ENCODE measurements at regions not wholly inside any gene's neighbourhood (a gene's known extent, or its start where the extent isn't known, plus 50 kb on each side); places are given as distances from the start of the nearest gene placed in this dataset.

- no peak for DNase-seq (ENCODE audit: low read depth in 3 of 3, low spot score in 1 of 3)
Measured at GRCh38 chr13:109374609-109375200, 411.7 kb downstream of the IRS2 start.

GRCh38 chr13:109372666-109373065, 413.7 kb downstream of the IRS2 start:
- DNase-seq (ENCODE audit: low read depth in 3 of 3, low spot score in 1 of 3) = no peak

- no peak for DNase-seq (ENCODE audit: low read depth in 3 of 3, low spot score in 1 of 3)
Measured at GRCh38 chr13:109371066-109371465, 415.3 kb downstream of the IRS2 start.

- DNase-seq (ENCODE audit: low read depth in 3 of 3, low spot score in 1 of 3) = no peak
Measured at GRCh38 chr13:109370496-109370895, 415.9 kb downstream of the IRS2 start.

GRCh38 chr13:109369353-109370052, 416.9 kb downstream of the IRS2 start:
- DNase-seq (ENCODE audit: low read depth in 3 of 3, low spot score in 1 of 3) = no peak

GRCh38 chr13:109368230-109368629, 418.2 kb downstream of the IRS2 start:
- DNase-seq (ENCODE audit: low read depth in 3 of 3, low spot score in 1 of 3) = no peak

- DNase-seq (ENCODE audit: low read depth in 3 of 3, low spot score in 1 of 3) = no peak
Measured at GRCh38 chr13:109366525-109366924, 419.9 kb downstream of the IRS2 start.

GRCh38 chr13:109363431-109363830, 423.0 kb downstream of the IRS2 start:
- DNase-seq (ENCODE audit: low read depth in 3 of 3, low spot score in 1 of 3) = no peak

- DNase-seq (ENCODE audit: low read depth in 3 of 3, low spot score in 1 of 3) = no peak
Measured at GRCh38 chr13:109362616-109363015, 423.8 kb downstream of the IRS2 start.

GRCh38 chr13:109361562-109362289, 424.7 kb downstream of the IRS2 start:
- DNase-seq (ENCODE audit: low read depth in 3 of 3, low spot score in 1 of 3) = no peak

- DNase-seq (ENCODE audit: low read depth in 3 of 3, low spot score in 1 of 3) = no peak
Measured at GRCh38 chr13:109357751-109358471, 428.5 kb downstream of the IRS2 start.

- no peak for DNase-seq (ENCODE audit: low read depth in 3 of 3, low spot score in 1 of 3)
Measured at GRCh38 chr13:109355875-109356434, 430.4 kb downstream of the IRS2 start.

- DNase-seq (ENCODE audit: low read depth in 3 of 3, low spot score in 1 of 3) = no peak
Measured at GRCh38 chr13:109355166-109355565, 431.2 kb downstream of the IRS2 start.

- no peak for DNase-seq (ENCODE audit: low read depth in 3 of 3, low spot score in 1 of 3)
Measured at GRCh38 chr13:109351236-109351635, 435.1 kb downstream of the IRS2 start.

GRCh38 chr13:109348519-109349258, 437.7 kb downstream of the IRS2 start:
- DNase-seq (ENCODE audit: low read depth in 3 of 3, low spot score in 1 of 3) = no peak

- no peak for DNase-seq (ENCODE audit: low read depth in 3 of 3, low spot score in 1 of 3)
Measured at GRCh38 chr13:109346060-109346459, 440.3 kb downstream of the IRS2 start.

- DNase-seq (ENCODE audit: low read depth in 3 of 3, low spot score in 1 of 3) = no peak
Measured at GRCh38 chr13:109345433-109345941, 440.9 kb downstream of the IRS2 start.

GRCh38 chr13:109344552-109345157, 441.7 kb downstream of the IRS2 start:
- DNase-seq (ENCODE audit: low read depth in 3 of 3, low spot score in 1 of 3) = no peak

GRCh38 chr13:109336730-109337129, 449.7 kb downstream of the IRS2 start:
- no peak for DNase-seq (ENCODE audit: low read depth in 3 of 3, low spot score in 1 of 3)
